HuH-7 (cell line): ENCODE measurements at regions not wholly inside any gene's neighbourhood (a gene's known extent, or its start where the extent isn't known, plus 50 kb on each side); places are given as distances from the start of the nearest gene placed in this dataset.
"Not testable (repeated sequence)": the region's sequence is repeated elsewhere in the genome, so short reads cannot be mapped to it uniquely, and the experiment has no call there.

ENCODE experiments used
- DNase-seq: peaks from one replicate; pipeline ENCODE4 v3.0.0; 2011; ENCODE audit warnings: low spot score

- not testable (repeated sequence) for DNase-seq
These were observed 399.7 kb downstream of the CAAP1 start for GRCh38 chr9:26492608-26493521.

- DNase-seq = not testable (repeated sequence)
These were observed 400.5 kb downstream of the CAAP1 start for GRCh38 chr9:26491922-26492607.

DNA sequence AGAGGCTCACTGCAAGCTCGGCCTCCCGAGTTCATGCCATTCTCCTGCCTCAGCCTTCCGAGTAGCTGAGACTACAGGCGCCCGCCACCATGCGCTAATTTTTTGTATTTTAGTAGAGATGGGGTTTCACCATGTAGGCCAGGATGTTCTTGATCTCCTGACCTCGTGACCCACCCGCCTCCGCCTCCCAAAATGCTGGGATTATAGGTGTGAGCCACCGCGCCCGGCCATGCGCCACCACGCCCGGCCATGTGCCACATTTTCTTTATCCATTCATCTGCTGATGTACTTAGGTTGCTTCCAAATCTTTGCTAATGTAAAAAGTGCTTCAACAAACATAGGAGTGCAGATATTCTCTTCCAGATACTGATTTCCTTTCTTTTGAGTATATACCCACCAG lies 408.6 kb downstream of the CAAP1 start:
- DNase-seq = no peak

GRCh38 chr9:26477963-26478362 lies 414.6 kb downstream of the CAAP1 start:
- no peak for DNase-seq

DNA sequence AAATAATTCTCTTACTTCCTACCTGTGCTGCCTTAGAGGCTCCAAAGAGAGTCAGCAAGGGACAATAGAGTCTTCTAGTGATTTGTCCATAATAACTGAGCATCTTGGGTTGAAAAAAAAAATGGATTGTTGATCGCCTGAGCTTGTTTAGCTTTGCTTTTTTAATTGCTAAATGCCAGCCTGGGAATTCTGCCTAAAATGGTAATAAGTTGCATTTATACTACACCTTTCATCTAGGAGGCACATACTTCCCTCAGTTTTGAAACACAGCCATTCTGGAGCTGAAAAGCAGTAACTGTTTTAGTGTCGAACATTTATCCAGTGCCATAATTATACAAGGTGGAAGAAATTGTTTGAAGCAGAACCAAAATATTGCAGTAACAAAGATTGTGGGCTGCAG lies 421.3 kb downstream of the CAAP1 start:
- DNase-seq = no peak

DNA sequence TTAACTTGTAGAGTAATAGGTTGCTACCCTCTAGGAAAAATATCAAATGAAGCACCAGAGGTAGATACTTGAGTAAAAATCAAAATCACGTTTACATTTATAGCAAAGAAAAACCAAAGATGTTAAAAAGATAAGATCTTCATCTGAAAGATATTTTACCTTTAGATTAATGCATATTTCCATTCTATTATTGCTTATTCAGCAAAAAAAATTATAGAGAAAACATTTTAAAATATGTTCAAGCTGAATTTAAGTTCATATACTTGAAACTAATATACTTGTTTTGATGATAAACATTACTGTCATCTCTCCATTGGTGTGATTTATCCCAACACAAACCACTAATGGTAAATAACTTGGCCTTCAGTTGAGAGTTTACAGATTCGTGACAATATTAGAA lies 422.3 kb downstream of the CAAP1 start:
- no peak for DNase-seq

DNA sequence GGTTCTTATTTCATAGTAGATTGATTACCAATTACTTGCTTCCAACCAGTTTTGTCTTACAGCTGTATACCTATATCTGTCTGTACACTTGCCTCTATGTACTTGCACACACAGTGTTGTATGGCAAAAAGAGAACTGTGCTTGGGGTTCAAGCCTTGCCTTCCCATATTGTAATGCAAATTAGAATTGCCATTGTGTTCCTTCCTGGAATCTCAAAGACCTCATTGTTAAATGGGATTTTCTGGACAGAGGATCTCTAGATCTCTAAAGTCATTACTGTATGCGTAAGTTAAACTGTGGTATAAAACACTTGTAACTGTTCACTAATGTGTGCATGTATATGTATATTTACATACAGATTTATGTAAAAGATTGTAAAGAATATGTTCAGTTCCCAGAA lies 428.8 kb downstream of the CAAP1 start:
- DNase-seq = no peak

DNA sequence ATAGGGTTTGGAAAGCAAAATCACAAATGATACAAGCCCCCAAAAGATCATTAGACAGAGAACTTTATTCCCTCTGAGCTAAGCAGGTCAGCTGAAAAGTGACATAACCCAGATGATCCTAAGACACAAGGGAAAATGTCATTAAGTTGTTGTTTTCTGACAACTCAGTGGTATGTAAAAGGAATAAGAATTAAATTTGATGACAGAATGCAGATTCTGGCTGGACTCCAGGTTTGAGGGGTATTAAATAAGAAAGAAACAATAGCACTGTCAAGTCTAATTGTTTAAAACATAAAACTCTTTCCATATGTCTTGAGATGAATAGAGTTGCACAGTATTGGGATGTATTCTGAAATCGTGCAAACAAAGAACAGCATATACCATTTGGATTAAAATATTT lies 429.9 kb downstream of the CAAP1 start:
- no peak for DNase-seq

DNA sequence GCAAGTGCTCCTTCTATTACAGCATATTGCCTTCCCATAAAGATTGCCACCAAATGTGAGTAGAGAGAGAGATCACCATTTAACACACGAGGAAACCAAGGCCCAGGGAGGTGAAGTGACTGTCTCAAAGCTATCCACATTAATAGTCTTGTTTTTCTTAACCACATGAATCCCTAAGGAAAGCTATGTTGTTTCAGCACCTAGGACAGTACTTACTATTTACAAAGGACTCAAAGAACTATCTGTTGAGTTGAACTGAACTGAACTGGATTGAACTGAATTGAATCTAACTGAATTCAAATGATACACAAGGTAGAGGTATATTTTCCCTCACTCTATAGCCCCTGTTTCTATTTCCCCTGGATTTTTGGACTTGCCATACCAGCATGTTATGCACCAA lies 430.4 kb downstream of the CAAP1 start:
- DNase-seq = no peak

DNA sequence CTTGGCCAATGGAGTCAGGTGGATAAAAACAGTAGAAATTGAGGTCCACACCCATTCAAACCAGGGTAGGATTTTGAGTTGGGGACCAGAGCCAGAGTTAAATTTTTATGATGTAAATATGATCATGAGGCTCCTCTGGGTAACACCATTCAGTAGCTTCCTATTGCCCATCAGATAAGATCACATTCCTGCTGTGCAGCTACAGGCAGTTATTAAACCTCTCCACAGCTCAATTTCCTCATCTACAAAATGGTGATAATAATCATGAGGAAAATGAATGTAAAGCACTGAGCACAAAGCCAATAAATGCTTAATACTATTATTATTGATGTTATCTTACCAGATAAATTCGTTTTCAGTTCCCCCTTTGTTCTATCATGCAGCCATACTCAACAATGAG lies 432.0 kb downstream of the CAAP1 start:
- no peak for DNase-seq

DNA sequence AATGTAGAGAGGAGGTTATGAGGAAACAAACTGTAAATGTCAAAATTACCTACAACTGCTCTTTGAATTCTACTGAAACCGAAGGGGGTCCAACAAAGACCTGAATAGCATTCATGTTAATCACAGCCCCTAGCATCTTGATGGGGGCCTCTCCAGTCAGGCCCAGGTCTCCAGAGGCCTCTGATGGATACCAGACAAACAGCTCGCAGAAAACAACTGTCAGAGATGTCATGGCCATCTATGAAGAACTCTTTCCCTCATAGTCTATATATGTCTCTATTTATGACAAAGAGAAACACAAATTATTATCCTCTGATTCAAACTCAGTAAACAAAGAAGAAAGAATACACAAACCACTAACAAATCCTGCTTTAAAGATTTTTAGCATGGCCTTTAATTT lies 432.6 kb downstream of the CAAP1 start:
- no peak for DNase-seq

- DNase-seq = no peak
These were observed 434.5 kb downstream of the CAAP1 start for GRCh38 chr9:26458054-26458453.

DNA sequence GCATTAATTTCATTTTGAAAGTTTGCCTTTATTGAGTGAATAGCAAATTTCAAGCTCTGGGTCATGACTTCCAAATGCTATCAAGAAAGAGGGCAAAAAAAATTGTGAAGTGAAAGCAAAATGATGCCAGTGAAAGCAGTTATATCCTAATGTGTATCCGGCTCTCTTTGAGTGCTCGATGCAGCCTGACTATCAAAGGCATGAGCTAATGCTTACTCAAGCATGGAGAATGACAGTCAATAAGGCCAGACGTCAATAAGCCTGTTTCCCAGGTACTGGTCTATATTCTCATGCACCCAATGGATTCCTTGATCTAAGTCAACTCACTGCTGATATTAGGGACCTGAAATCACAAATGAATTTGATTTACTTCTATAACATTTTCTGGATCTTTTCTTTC lies 435.5 kb downstream of the CAAP1 start:
- no peak for DNase-seq

- DNase-seq = no peak
These were observed 453.5 kb downstream of the CAAP1 start for GRCh38 chr9:26439061-26439624.

DNA sequence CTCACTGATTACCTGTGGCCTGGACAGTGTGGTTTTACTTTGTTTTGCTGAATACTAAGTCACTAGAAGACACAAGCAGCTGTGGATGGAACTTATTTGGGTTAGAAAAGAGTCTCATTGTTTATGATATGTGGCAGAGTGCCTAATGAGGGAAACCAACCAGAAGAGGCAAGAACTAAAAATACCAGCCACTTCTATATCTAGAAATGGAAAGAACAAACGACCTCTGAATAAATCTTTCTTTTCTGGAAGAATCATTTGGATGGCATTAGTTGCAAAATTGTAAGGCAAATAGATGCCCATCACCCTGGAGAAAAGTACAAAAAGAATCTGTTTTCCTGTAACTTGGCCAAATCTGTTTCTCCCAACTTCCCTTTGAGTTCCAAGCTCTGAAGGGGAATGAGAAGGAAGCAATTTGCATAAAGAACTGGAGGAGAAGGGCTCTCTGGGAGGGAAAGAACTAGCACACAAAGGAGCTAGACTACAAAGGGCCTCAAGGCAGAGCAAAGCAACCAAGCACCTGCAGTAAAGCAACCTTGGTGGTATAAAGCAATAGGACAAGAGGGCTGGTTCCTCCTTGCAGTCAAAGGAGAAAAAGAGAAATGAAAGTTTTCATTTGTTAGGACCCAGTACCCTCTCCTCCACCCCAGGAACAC lies 455.4 kb downstream of the CAAP1 start:
- DNase-seq = no peak

DNA sequence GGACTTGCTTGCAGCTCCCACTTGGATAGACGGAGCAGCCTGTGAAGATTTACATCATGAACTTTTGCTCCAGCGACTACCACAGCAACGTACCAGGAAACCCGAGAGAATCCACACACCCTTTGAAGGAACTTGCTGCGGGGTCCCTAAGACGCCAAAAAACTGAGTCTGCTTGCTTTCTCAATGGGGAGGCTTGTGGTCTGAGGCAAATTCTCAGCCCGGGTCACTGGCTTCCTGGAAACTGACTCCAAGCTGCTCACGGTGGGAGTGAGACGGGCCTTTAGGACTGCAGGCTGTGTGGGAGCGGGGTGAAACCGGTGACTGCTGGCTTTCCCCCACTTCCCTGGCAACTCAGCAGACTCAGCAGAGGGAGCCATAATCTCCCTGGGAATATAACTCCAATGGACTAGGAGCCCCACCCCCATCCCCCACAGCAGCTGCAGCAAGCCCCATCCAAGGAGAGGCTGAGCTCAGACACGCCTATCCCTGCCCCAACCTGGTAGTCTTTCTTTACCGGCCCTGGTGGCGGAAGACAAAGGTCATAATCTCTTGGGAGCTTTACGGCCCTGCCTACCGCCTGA lies 466.0 kb downstream of the CAAP1 start:
- DNase-seq = no peak

GRCh38 chr9:26418480-26418879 lies 474.1 kb downstream of the CAAP1 start:
- no peak for DNase-seq

GRCh38 chr9:26415528-26415927 lies 477.1 kb downstream of the CAAP1 start:
- DNase-seq = no peak

GRCh38 chr9:26413611-26414010 lies 479.0 kb downstream of the CAAP1 start:
- no peak for DNase-seq

- DNase-seq = no peak
These were observed 480.2 kb downstream of the CAAP1 start for GRCh38 chr9:26412446-26412845.

DNA sequence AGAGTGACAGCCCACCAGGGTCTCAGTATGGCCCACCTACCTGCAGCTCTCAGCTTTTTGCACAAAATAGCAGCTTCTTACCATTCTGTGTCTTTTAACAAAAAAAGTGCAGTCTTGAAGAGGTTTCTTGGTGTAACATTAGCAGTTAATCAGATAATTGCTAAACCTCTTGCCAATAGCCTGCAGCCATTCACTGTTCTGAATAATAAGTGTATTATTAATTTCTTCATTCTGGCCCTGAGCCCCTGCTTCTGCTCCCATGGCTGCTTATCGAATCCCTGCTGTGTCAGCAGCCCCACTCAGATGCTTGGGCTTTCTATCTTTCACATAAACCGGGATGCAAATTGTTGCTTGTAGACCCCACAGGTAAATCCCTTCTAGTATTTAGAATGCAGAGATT lies 485.9 kb downstream of the CAAP1 start:
- DNase-seq = no peak

GRCh38 chr9:26399556-26399955 lies 493.0 kb downstream of the CAAP1 start:
- no peak for DNase-seq
